ENCODE measurements at regions not wholly inside any gene's neighbourhood (a gene's known extent, or its start where the extent isn't known, plus 50 kb on each side); places are given as distances from the start of the nearest gene placed in this dataset.
"Not testable (repeated sequence)": the region's sequence is repeated elsewhere in the genome, so short reads cannot be mapped to it uniquely, and the experiment has no call there.

DNA sequence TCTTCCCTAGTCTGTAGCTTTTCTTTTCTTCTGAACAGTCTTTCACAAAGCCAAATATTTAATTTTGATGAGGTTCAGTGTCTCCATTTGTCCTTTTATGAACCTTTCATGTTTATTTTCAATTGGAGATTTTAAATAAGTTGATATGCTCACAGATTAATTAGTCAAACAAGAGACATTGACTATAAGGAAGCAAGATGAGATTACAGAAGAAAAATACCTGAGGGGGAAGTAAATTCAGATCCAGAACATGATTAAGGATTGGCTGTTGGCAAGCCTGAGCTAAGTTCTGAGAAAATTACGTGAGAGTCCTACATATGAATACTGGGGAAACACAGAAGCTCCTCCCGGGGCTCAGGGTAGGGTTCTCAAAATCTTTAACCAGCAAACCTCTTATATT, 1039.8 kb upstream of the SEMA6A start:
- TF ChIP-seq, protein P1, sequence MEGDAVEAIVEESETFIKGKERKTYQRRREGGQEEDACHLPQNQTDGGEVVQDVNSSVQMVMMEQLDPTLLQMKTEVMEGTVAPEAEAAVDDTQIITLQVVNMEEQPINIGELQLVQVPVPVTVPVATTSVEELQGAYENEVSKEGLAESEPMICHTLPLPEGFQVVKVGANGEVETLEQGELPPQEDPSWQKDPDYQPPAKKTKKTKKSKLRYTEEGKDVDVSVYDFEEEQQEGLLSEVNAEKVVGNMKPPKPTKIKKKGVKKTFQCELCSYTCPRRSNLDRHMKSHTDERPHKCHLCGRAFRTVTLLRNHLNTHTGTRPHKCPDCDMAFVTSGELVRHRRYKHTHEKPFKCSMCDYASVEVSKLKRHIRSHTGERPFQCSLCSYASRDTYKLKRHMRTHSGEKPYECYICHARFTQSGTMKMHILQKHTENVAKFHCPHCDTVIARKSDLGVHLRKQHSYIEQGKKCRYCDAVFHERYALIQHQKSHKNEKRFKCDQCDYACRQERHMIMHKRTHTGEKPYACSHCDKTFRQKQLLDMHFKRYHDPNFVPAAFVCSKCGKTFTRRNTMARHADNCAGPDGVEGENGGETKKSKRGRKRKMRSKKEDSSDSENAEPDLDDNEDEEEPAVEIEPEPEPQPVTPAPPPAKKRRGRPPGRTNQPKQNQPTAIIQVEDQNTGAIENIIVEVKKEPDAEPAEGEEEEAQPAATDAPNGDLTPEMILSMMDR (IDR thresholded peaks at IDR 0.05; ENCODE audit: low read length, missing control alignments): no peak
- H3K4me3 ChIP-seq (replicated peaks; ENCODE audit: low read depth, low read length): no peak overlapping the region
- DNase-seq (ENCODE audit: low read depth): no peak

DNA sequence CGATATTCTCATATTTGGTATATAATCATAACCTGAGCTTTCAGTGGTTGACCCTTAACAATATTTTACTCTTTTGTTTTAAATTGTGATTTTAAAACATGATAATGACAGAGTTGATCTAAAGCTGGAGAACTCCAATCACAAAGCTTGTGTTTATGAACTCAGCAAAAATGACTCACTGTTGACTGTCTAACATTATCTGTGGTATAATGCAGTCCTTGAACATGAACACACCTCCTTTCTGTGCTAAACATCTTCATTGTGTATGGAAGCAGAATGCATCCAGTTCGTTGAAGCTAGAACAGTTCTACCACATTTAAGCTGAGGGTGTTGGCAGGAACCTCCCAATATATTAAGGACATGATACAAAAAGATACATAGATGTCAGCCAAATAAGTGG, 1030.2 kb upstream of the SEMA6A start:
- no peak for DNase-seq (ENCODE audit: low read depth)
- no peak overlapping the region for H3K4me3 ChIP-seq (replicated peaks; ENCODE audit: low read depth, low read length)
- TF ChIP-seq, protein P1 (IDR thresholded peaks at IDR 0.05; ENCODE audit: low read length, missing control alignments): no peak

DNA sequence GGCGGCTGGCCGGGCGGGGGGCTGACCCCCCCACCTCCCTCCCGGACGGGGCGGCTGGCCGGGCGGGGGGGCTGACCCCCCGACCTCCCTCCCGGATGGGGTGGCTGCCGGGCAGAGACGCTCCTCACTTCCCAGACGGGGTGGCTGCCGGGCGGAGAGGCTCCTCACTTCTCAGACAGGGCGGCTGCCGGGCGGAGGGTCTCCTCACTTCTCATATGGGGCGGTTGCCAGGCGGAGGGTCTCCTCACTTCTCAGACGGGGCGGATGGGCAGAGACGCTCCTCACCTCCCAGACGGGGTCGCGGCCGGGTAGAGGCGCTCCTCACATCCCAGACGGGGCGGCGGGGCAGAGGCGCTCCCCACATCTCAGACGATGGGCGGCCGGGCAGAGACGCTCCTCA, 1025.2 kb upstream of the SEMA6A start:
- DNase-seq (ENCODE audit: low read depth); H3K4me3 ChIP-seq (replicated peaks; ENCODE audit: low read depth, low read length): not testable (repeated sequence)

DNA sequence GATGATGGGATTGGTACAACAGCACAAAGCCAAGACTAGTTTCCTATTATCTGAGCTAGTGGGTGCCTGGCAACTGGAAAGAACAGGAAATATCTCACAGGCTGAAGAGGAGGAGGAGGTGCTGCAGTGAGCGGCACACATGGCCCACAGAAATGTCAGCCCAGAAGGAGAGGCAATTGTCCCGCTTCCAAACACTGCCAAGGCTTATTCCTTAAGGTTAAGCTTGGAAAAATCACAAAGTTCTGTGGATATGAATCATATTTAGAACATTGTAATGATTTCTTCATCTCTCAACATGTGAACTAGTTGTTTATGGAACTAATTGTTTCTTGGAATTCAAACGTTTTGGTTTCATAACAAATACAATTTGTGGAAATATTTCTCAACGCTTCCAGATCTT, 1019.5 kb upstream of the SEMA6A start:
- TF ChIP-seq, protein P1 (IDR thresholded peaks at IDR 0.05; ENCODE audit: low read length, missing control alignments): no peak
- DNase-seq (ENCODE audit: low read depth): peak; percentile 88
- H3K4me3 ChIP-seq (replicated peaks; ENCODE audit: low read depth, low read length): no peak overlapping the region

DNA sequence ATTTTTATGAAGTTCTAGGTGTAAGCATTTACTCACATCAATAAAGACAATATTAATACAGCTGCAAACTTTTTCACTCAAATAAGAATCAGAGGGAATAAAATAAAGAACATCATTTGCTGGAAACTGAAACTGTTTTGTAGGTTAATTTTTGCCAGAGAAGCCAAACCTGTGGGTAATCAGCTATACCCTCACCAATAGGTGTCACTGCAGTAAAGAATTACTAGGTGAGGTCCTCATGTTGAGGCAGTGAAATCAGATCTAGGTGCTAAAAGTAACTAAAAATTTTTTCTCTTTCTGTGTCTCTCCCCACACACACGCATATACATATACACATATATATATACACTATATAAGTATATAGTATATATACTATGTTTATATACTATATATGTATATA, 1016.3 kb upstream of the SEMA6A start:
- H3K4me3 ChIP-seq (replicated peaks; ENCODE audit: low read depth, low read length): no peak overlapping the region
- peak; percentile 58 for DNase-seq (ENCODE audit: low read depth)
- TF ChIP-seq, protein P1 (IDR thresholded peaks at IDR 0.05; ENCODE audit: low read length, missing control alignments): peak; percentile 47

DNA sequence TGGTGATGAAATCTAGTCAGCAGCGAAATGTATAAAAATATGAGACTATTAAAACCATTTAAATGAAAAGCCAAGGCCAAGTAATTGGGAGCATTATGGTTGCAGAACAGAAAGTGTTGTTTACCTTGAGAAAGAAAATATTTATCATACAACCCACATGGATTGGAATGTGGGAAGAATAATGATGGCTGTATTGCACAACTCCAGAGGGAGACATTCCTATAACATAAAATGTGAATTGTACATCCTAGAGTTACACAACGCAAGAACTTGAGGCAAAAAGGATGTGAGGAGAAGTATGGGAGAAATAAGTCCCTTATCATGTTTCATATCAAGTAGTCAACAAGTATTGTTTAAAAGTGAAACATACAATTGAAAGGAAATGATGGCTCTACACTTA, 1014.0 kb upstream of the SEMA6A start:
- H3K4me3 ChIP-seq (replicated peaks; ENCODE audit: low read depth, low read length): no peak overlapping the region
- TF ChIP-seq, protein P1 (IDR thresholded peaks at IDR 0.05; ENCODE audit: low read length, missing control alignments): no peak
- peak; percentile 40 for DNase-seq (ENCODE audit: low read depth)

DNA sequence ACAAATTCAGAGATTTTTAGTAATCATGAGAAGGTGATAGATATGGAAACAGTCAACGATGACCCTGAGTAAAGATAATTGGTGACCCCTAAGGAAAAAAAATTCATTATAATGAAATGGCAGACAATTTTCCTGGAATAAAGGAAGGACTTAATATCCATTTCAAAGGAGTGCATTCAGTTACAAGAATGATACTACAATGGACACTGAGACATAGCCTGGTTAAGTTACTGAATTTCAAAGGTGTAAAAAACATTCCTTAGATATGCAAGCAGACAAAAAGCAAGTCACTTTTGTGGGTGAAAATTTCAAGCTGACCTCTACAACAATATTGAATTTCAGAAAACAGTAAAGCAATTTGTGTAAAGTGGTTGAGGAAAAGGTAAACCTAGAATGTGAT, 1012.5 kb upstream of the SEMA6A start:
- TF ChIP-seq, protein P1 (IDR thresholded peaks at IDR 0.05; ENCODE audit: low read length, missing control alignments): no peak
- DNase-seq (ENCODE audit: low read depth): no peak
- H3K4me3 ChIP-seq (replicated peaks; ENCODE audit: low read depth, low read length): no peak overlapping the region

DNA sequence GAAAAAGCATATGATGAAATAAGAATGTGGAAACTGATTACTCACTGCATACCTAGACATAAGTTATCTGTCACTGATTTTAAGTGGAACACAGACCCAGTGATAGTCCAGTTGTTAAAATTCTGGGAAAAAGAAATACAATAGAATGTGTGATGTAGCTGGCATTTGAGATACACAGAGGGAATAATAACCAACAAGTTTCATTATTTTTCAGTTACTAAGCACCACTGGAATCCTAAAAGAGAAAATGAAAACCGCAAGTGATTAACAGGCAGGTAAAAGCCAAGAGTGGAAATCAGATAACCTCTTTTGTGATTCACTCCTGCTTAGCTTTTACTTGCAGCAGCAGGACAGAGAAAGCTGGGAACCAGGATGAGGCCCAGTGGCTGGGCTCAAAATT, 994.0 kb upstream of the SEMA6A start:
- no peak overlapping the region for H3K4me3 ChIP-seq (replicated peaks; ENCODE audit: low read depth, low read length)
- no peak for DNase-seq (ENCODE audit: low read depth)
- TF ChIP-seq, protein P1 (IDR thresholded peaks at IDR 0.05; ENCODE audit: low read length, missing control alignments): no peak
